TTC549 (cell line): ENCODE measurements at regions not wholly inside any gene's neighbourhood (a gene's known extent, or its start where the extent isn't known, plus 50 kb on each side); places are given as distances from the start of the nearest gene placed in this dataset.
"Not testable (repeated sequence)": the region's sequence is repeated elsewhere in the genome, so short reads cannot be mapped to it uniquely, and the experiment has no call there.

Source experiments
- FAIRE-seq: peaks from 2 replicates; lab custom pipeline; 2012; peaks lifted over from hg19 to GRCh38; lab: Jason Lieb, UNC

- FAIRE-seq: no peak
Measured at GRCh38 chr7:66539902-66540375, 88.7 kb upstream of the KCTD7 start.

- no peak for FAIRE-seq
Measured at GRCh38 chr7:66542049-66542448, 86.6 kb upstream of the KCTD7 start.

GRCh38 chr7:66542528-66543269 lies 86.0 kb upstream of the KCTD7 start:
- FAIRE-seq: no peak

- FAIRE-seq: no peak
Measured at GRCh38 chr7:66549466-66549865, 79.2 kb upstream of the KCTD7 start.

GRCh38 chr7:66553001-66553400 lies 75.7 kb upstream of the KCTD7 start:
- no peak for FAIRE-seq

- FAIRE-seq: not testable (repeated sequence)
Measured at GRCh38 chr7:66553675-66554074, 75.0 kb upstream of the KCTD7 start.

GRCh38 chr7:66554291-66554690 lies 74.4 kb upstream of the KCTD7 start:
- FAIRE-seq: not testable (repeated sequence)

DNA sequence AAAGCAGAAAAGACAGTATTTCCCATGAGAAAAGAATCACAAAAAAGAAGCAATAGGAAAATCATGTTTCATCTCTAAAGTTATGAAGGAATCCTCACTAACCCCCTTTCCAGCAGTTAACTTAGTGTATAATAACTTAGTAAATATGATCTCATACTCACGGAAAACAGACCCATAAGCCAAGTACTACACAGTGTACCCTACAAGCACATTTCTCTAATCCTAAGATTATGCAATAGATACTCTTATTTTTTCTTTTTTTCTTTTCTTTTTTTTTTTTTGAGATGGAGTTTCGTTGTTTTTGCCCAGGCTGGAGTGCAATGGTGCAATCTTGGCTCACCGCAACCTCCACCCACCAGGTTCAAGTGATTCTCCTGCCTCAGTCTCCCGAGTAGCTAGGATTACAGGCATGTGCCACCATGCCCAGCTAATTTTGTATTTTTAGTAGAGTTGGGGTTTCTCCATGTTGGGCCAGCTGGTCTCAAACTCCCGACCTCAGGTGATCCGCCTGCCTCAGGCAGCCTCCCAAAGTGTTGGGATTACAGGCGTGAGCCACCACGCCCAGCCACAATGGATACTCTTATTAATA lies 73.7 kb upstream of the KCTD7 start:
- FAIRE-seq: not testable (repeated sequence)

DNA sequence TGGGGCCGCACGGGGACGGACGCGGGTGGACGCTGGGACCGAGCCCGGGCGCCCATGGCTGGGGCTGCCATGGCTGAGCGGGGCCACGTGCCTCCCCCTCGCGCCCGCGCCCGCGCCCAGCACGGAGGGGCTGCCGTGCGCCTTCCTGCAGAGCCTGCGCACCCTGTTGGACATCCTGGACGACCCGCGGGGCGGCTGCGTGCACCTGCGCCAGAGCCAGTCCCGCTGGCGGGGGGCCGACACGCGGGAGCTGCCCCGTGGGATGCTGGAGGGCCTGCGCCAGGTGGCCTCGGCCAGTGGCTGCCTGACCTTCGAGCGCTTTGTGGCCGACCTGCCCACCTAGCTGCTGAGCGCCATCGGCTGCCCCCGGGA lies 72.5 kb upstream of the KCTD7 start:
- no peak for FAIRE-seq

DNA sequence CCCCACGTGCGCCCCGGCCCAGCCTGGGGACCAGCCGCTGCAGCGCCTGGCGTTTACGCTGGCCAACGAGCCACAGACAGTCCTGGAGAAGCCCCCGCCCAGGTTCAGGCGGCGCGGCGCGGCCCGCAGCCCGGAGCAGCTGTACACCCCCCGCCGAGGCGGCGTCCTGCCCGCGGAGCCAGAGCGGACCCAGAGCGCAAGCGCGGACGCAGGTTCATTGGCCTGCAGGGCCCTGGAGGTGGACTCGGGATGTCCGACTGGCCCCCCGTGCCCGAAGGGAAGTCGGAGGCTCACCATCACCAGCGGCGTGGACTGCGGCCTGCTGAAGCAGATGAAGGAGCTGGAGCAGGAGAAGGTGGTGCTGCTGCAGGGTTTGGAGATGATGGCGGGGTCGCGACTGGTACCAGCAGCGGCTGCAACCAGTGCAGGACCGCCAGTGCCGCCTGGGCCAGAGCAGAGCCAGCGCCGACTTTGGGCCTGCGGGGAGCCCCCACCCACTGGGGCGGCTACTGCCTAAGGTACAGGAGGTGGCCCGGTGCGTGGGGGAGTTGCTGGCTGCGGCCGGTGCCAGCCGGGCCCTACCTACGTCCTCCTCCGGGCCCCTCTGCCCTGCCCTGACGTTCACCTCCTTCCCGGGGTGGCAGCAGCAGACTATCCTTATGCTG lies 72.0 kb upstream of the KCTD7 start:
- FAIRE-seq: no peak

GRCh38 chr7:66557214-66558200 lies 71.2 kb upstream of the KCTD7 start:
- FAIRE-seq: no peak

GRCh38 chr7:66558201-66558641 lies 70.5 kb upstream of the KCTD7 start:
- no peak for FAIRE-seq

- no peak for FAIRE-seq
Measured at GRCh38 chr7:66558660-66559465, 69.8 kb upstream of the KCTD7 start.

DNA sequence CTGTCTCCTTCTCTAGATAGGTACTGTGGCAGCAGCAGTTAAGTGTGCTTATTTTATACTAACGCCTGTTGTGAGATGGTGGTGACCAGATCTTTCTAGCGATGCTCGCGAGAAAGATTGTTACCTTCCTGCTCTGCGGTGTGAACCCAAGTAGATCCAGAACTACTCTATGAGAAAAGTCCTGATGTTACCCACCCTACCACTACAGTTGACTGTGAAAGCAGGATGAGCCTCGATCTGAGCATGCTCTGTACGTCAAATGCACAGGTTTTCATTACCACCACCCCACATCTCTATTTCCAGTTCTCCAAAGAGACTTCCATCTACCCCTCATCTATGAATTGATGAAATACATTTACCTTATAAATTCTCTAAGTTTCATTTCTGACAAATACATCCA lies 64.6 kb upstream of the KCTD7 start:
- FAIRE-seq: no peak

DNA sequence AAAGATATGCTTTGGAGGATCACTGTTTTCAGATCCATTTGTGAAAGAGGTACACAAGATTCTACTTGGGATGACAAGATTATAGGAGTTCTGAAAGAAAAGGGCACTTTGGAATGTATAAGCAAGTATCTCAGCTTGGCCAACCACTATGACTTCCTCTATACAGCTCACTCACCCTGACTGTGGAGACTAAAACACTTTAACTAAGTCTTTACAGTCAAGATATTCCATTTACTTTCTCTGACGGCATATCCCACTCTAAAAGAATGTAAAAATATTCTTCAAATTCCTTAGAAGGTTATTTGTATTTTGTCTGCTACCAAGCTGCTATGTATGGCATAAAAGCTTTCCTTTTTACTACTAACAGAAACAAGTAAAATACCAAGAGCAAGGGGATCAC lies 58.5 kb upstream of the KCTD7 start:
- not testable (repeated sequence) for FAIRE-seq

GRCh38 chr7:66571568-66571967 lies 57.1 kb upstream of the KCTD7 start:
- FAIRE-seq: no peak

DNA sequence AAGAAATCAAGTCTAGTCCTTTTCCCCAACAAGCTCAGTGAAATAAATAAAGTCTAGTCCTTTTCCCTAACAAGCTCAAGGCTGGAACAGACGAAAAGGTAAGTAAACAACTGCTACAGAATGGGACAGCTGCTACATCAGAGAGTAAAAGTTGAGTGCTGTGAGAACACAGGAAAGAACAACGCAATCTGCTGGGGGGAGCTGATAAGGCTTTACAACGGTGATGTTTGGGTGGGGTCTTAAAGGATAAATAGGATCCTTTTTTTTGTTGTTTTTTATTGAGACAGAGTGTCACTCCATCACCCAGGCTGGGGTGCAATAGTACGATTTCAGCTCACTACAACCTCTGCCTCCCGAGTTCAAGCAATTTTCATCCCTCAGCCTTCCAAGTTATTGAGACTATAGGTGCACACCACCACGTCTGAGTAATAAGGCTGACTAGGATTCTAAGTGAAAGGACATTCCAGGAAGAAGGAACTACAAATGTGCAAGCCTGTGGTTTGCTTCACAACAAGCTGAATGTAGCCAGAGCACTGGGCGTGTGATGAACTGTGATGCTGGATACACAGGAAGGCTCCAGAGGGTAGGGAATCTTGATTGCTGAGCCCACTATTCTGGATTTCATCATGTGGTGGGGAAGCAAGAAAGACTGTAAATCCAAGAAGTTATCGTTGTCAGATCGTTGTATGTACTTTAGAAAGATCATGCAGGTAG lies 54.7 kb upstream of the KCTD7 start:
- not testable (repeated sequence) for FAIRE-seq

DNA sequence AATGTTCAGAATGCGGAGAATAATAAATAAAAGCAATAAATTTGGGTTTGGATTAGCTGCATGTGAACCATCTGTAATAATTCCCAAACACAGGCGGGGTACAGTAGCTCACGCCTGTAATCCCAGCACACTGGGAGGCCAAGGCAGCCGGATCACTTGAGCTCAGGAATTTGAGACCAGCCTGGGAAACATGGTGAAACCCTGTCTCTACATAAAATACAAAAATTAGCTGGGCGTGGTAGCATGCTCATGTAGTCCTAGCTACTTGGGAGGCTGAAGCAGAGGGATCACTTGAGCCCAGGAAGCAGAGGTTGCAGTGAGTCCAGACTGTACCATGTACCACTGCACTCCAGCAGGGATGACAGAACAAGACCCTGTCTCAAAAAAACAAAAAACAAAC lies 53.9 kb upstream of the KCTD7 start:
- not testable (repeated sequence) for FAIRE-seq

DNA sequence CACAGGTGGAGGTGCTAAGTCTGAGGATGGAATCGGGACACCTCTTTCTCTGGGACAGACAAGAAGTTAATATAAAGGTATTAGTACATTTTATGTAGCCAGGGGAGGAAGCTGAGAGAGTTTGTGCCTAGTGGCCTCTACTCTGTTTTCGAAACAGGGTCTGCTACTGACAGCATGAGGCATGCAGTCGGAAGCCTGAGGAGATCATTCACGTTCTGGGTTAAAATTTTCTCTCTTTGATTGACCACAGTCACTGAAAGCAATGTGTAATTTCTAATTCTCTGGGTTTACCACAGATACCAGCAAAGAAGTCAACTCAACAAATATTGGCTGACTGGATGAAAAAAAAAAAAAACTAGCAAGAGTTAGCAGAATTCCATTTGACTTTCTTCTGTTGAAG lies 53.3 kb upstream of the KCTD7 start:
- FAIRE-seq: no peak

GRCh38 chr7:66576646-66577045 lies 52.0 kb upstream of the KCTD7 start:
- FAIRE-seq: no peak
